LNCaP clone FGC (cell line): ENCODE measurements at regions not wholly inside any gene's neighbourhood (a gene's known extent, or its start where the extent isn't known, plus 50 kb on each side); places are given as distances from the start of the nearest gene placed in this dataset.

ENCODE experiments used
- DNase-seq: peaks from one replicate; pipeline ENCODE4 v3.0.0-alpha.2; 2011; ENCODE audit warnings: low read depth
- H3K4me3 ChIP-seq: 2 replicates; pipeline ENCODE4 v1.5.1; 2011; ENCODE audit warnings: mild to moderate bottlenecking, low read depth, low read length, control low read depth
- TF ChIP-seq, protein P1 (sequence below): IDR thresholded peaks from 2 replicates; pipeline ENCODE4 v1.5.1; 2012; ENCODE audit warnings: mild to moderate bottlenecking; ENCODE audit not compliant: control insufficient read depth, insufficient read depth; ENCODE audit errors: extremely low read depth

- DNase-seq = no peak
- TF ChIP-seq, protein P1, sequence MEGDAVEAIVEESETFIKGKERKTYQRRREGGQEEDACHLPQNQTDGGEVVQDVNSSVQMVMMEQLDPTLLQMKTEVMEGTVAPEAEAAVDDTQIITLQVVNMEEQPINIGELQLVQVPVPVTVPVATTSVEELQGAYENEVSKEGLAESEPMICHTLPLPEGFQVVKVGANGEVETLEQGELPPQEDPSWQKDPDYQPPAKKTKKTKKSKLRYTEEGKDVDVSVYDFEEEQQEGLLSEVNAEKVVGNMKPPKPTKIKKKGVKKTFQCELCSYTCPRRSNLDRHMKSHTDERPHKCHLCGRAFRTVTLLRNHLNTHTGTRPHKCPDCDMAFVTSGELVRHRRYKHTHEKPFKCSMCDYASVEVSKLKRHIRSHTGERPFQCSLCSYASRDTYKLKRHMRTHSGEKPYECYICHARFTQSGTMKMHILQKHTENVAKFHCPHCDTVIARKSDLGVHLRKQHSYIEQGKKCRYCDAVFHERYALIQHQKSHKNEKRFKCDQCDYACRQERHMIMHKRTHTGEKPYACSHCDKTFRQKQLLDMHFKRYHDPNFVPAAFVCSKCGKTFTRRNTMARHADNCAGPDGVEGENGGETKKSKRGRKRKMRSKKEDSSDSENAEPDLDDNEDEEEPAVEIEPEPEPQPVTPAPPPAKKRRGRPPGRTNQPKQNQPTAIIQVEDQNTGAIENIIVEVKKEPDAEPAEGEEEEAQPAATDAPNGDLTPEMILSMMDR = no peak
Measured at GRCh38 chr2:71943238-71944182, 204.2 kb downstream of the CYP26B1 start.

DNA sequence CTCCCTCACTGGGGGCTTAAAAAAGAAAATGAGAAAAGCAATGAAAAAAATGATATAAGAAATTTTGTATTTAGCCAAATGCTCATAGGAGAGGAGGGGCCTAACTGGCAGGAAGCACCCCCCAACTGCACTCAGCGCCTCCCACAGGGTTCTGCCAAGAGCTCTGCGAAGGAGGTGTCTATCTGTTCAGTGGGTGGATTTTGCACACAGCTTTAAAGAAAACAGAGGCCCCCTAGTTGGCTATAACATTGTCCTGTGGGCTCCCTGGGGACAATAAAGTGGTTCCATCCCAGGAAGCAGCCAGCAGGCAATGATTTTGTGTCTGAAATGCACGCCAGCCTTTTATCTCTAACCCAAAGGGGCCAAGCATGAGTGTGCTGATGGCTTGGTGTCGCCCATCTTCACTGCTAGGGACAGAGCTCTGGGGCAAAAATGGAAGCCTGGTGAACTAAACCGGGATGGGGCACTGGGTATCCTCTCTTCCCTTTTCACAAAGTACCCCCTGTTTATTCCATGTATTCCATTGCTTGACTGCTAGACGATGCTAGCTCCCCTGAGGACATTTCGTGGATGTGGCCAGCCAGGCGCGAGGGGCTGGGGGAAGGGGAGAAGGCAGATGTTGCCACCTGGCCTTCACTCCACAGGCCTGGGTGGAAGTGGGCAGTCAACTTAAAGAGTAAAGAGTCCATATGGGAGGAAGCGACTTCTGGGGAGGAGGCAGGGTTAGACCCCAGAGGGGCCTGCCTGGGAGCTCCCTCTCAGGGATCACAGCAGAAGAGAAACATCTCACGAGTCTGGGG lies 205.7 kb downstream of the CYP26B1 start:
- DNase-seq = no peak
- TF ChIP-seq, protein P1 = no peak
- H3K4me3 ChIP-seq = no peak overlapping the region

More at GRCh38 chr2:71943238-71944182, 204.2 kb downstream of the CYP26B1 start:
- no peak overlapping the region for H3K4me3 ChIP-seq

DNA sequence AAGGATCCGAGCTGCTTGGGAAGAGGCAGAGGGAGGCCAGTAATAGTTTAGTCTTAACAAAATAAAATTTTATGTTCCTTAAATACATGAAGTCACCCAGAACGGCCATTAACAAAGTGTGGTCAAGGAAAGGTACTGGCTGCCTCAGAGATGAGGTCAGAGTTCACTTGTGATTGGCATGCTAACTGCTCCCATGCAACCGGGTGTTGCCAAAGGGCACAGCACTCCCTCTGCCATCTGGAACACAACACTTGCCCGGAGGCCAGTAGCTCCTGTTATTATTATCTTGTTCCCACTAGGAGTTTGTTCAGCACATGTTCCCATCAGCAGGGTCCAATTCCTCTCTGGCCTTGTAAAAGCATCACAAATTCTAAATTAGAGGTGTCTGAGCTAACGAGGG lies 207.0 kb downstream of the CYP26B1 start:
- no peak overlapping the region for H3K4me3 ChIP-seq
- TF ChIP-seq, protein P1 = no peak
- no peak for DNase-seq

- DNase-seq = no peak
- no peak overlapping the region for H3K4me3 ChIP-seq
- TF ChIP-seq, protein P1 = no peak
Measured at GRCh38 chr2:71939588-71940535, 207.8 kb downstream of the CYP26B1 start.

GRCh38 chr2:71938659-71939587 lies 208.7 kb downstream of the CYP26B1 start:
- DNase-seq = no peak

More at GRCh38 chr2:71938659-71939587, 208.7 kb downstream of the CYP26B1 start:
- TF ChIP-seq, protein P1 = no peak
- H3K4me3 ChIP-seq = no peak overlapping the region
